SK-N-SH (cell line): ENCODE measurements at regions not wholly inside any gene's neighbourhood (a gene's known extent, or its start where the extent isn't known, plus 50 kb on each side); places are given as distances from the start of the nearest gene placed in this dataset.

Experiments
- CTCF ChIA-PET: fragments of 300-600, 350-600 bp; formaldehyde crosslinking; extraction: SDS; loops from one replicate; lab custom pipeline; 2021; lab: Yijun Ruan, JAX
- POLR2A ChIA-PET: fragments of 350-600 bp; sonication (Branson Sonifier 250); formaldehyde crosslinking; extraction: SDS; loops from one replicate; lab custom pipeline; 2020; ENCODE audit warnings: antibody characterized with exemption, inconsistent platforms; lab: Yijun Ruan, JAX
- DNase-seq: peaks from one replicate; pipeline ENCODE4 v3.0.0; 2012
- H2AFZ ChIP-seq: fragments of 200-600 bp; sonication (generic); 2 replicates; pipeline ENCODE4 v1.8.1; 2016; ENCODE audit warnings: antibody characterized with exemption, mild to moderate bottlenecking, low read depth
- H3F3A ChIP-seq: fragments of 200-600 bp; sonication (generic); replicated peaks from 2 replicates; pipeline ENCODE3; 2016; ENCODE audit warnings: antibody characterized with exemption, mild to moderate bottlenecking; ENCODE audit not compliant: insufficient read depth
- H3K27ac ChIP-seq, 2 experiments: fragments of 200-500 bp in 1 of 2; fragments of 200-600 bp in 1 of 2; sonication (Bioruptor generic) in 1 of 2; sonication (generic), shearing (Covaris generic) in 1 of 2; 2 replicates each; pipeline versions ENCODE4 v1.5.1 to v1.6.1; 2014 to 2016; ENCODE audit warnings: low read depth in 2 of 2, inconsistent platforms in 1 of 2, low read length in 1 of 2, mild to moderate bottlenecking in 1 of 2, mixed read lengths in 1 of 2
- H3K27me3 ChIP-seq: fragments of 200-600 bp; sonication (generic), shearing (Covaris generic); 2 replicates; pipeline ENCODE4 v1.6.1; 2016; ENCODE audit warnings: mixed run types; ENCODE audit not compliant: insufficient read depth
- H3K36me3 ChIP-seq, 2 experiments: fragments of 200-500 bp in 1 of 2; fragments of 200-600 bp in 1 of 2; sonication (Bioruptor generic) in 1 of 2; sonication (generic) in 1 of 2; replicated peaks in 1 of 2; 2 replicates each; pipeline versions ENCODE3 to v1.5.1; 2014 to 2016; ENCODE audit warnings: low read length in 1 of 2, mild to moderate bottlenecking in 1 of 2; ENCODE audit not compliant: insufficient read depth in 2 of 2, control insufficient read depth in 1 of 2
- H3K4me1 ChIP-seq, 2 experiments: fragments of 200-500 bp in 1 of 2; fragments of 200-600 bp in 1 of 2; sonication (Bioruptor generic) in 1 of 2; sonication (generic), shearing (Covaris generic) in 1 of 2; 2 replicates each; pipeline versions ENCODE4 v1.5.1 to v1.6.1; 2014 to 2016; ENCODE audit warnings: low read depth in 1 of 2, low read length in 1 of 2, mixed run types in 1 of 2; ENCODE audit not compliant: insufficient read depth in 2 of 2, control insufficient read depth in 1 of 2
- H3K4me2 ChIP-seq: fragments of 200-600 bp; sonication (generic), shearing (Covaris generic); 2 replicates; pipeline ENCODE4 v1.6.1; 2017; ENCODE audit warnings: mixed run types
- H3K4me3 ChIP-seq, 2 experiments: fragments of 200-500 bp in 1 of 2; fragments of 200-600 bp in 1 of 2; sonication (Bioruptor generic) in 1 of 2; sonication (generic), shearing (Covaris generic) in 1 of 2; 2 replicates each; pipeline versions ENCODE4 v1.5.1 to v1.8.1; 2014 to 2016; ENCODE audit warnings: low read depth in 2 of 2, inconsistent platforms in 1 of 2, low read length in 1 of 2, mild to moderate bottlenecking in 1 of 2, mixed read lengths in 1 of 2, moderate library complexity in 1 of 2
- H3K79me2 ChIP-seq: fragments of 200-600 bp; sonication (generic); 2 replicates; pipeline ENCODE4 v1.8.1; 2017; ENCODE audit warnings: mild to moderate bottlenecking; ENCODE audit not compliant: insufficient read depth
- H3K9ac ChIP-seq: fragments of 200-600 bp; sonication (generic); 2 replicates; pipeline ENCODE4 v1.6.1; 2017; ENCODE audit warnings: mixed run types
- H3K9me2 ChIP-seq: fragments of 200-600 bp; sonication (generic); 2 replicates; pipeline ENCODE4 v1.6.1; 2017; ENCODE audit warnings: mixed run types
- H3K9me3 ChIP-seq: fragments of 200-600 bp; sonication (generic); 2 replicates; pipeline ENCODE4 v1.6.1; 2017; ENCODE audit warnings: mixed run types, mild to moderate bottlenecking, moderate library complexity
- H4K20me1 ChIP-seq: fragments of 200-600 bp; sonication (generic); 2 replicates; pipeline ENCODE4 v1.6.1; 2017; ENCODE audit warnings: mild to moderate bottlenecking, mixed run types; ENCODE audit not compliant: insufficient read depth
- CHD2 ChIP-seq: fragments of 150-350 bp; IDR thresholded peaks from 2 replicates; pipeline ENCODE4 v1.6.1; 2018; ENCODE audit warnings: low read length; ENCODE audit not compliant: partially characterized antibody
- EZH2phosphoT487 ChIP-seq: fragments of 200-600 bp; sonication (generic); IDR thresholded peaks from 2 replicates; pipeline ENCODE4 v1.6.1; 2017; ENCODE audit warnings: low read depth, mixed run types, mild to moderate bottlenecking, antibody characterized with exemption, moderate library complexity, borderline replicate concordance
- FOSL2 ChIP-seq: IDR thresholded peaks from 2 replicates; pipeline ENCODE4 v1.4.0; 2012; ENCODE audit warnings: low read depth, mild to moderate bottlenecking, moderate library complexity, borderline replicate concordance
- FOXJ3 ChIP-seq: sonication (generic); formaldehyde crosslinking; IDR thresholded peaks from 2 replicates; pipeline ENCODE4 v1.5.1; 2020; ENCODE audit warnings: mild to moderate bottlenecking, missing genetic modification reagents
- GABPA ChIP-seq: IDR thresholded peaks from 2 replicates; pipeline ENCODE4 v1.4.0; 2012; ENCODE audit warnings: low read depth, mild to moderate bottlenecking
- GATA2 ChIP-seq: sonication (generic); formaldehyde crosslinking; IDR thresholded peaks from 2 replicates; pipeline ENCODE4 v1.5.0; 2020; ENCODE audit warnings: mild to moderate bottlenecking, missing genetic modification reagents
- JUND ChIP-seq: IDR thresholded peaks from 2 replicates; pipeline ENCODE4 v1.4.0; 2012
- MEF2A ChIP-seq: IDR thresholded peaks from 2 replicates; pipeline ENCODE4 v1.4.0; 2012; ENCODE audit warnings: low read depth, borderline replicate concordance
- NFIC ChIP-seq: IDR thresholded peaks from 2 replicates; pipeline ENCODE4 v1.4.0; 2012; ENCODE audit warnings: borderline replicate concordance
- POLR2AphosphoS5 ChIP-seq: IDR thresholded peaks from 2 replicates; pipeline ENCODE4 v1.6.1; 2012; ENCODE audit warnings: low read depth, low read length
- RCOR1 ChIP-seq: fragments of 150-350 bp; IDR thresholded peaks from 2 replicates; pipeline ENCODE4 v1.6.1; 2017; ENCODE audit warnings: antibody characterized with exemption, low read length
- RXRA ChIP-seq: IDR thresholded peaks from 2 replicates; pipeline ENCODE4 v1.4.0; 2012; ENCODE audit warnings: low read depth, mild to moderate bottlenecking, borderline replicate concordance
- SMC3 ChIP-seq: IDR thresholded peaks from 2 replicates; pipeline ENCODE4 v1.6.1; 2012; ENCODE audit warnings: low read depth, low read length, improper control_type of control experiment
- TAF1 ChIP-seq: IDR thresholded peaks from 2 replicates; pipeline ENCODE4 v1.6.1; 2012; ENCODE audit warnings: low read depth, mild to moderate bottlenecking, low read length, moderate library complexity, borderline replicate concordance
- TCF12 ChIP-seq: IDR thresholded peaks from 2 replicates; pipeline ENCODE4 v1.4.0; 2012
- TEAD4 ChIP-seq: IDR thresholded peaks from 2 replicates; pipeline ENCODE4 v1.4.0; 2012; ENCODE audit warnings: mild to moderate bottlenecking, borderline replicate concordance; ENCODE audit not compliant: insufficient read depth
- WGBS: methylation state at CpG from one replicate; pipeline ENCODE4 v1.1.6; 2017; ENCODE audit warnings: low lambda C conversion rate; 5-methylcytosine and 5-hydroxymethylcytosine counted together
- TF ChIP-seq, protein P1 (sequence below): IDR thresholded peaks from 2 replicates; pipeline ENCODE4; 2012
- TF ChIP-seq, protein P2 (sequence below): IDR thresholded peaks from 2 replicates; pipeline ENCODE4 v1.4.0; 2012; ENCODE audit warnings: low read depth, borderline replicate concordance
- TF ChIP-seq, protein P3 (sequence below): fragments of 200-600 bp; sonication (generic); IDR thresholded peaks from 2 replicates; pipeline ENCODE4 v1.6.1; 2017; ENCODE audit warnings: antibody characterized with exemption, mild to moderate bottlenecking, moderate library complexity
- TF ChIP-seq, protein P4 (sequence below): fragments of 150-350 bp; IDR thresholded peaks from 2 replicates; pipeline ENCODE4 v1.6.1; 2017; ENCODE audit warnings: antibody characterized with exemption, low read length, low read depth, borderline replicate concordance

DNA sequence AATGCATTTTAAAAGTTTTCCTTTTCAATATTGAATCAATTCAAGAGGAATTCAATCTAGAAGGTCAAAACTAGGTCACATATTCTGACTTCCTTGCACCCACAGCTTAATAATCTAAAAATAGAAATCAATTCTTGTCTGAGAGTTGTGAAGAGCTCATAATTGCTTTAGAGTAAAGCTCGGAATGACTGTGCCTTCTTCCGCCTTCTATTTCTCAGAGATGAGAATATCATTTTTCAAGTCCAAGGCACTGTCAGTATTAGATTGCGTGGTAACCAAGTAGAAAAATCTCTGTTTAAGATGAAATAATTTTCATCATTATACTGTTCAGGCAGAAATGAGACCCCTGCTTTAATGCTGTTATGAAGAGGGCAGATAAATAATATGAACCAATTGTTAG is 272.2 kb upstream of the NFE2L3 start:
- no peak overlapping the region for H3K27ac ChIP-seq
- H2AFZ ChIP-seq: no peak overlapping the region
- H3K27me3 ChIP-seq: peaks cover 31% of the 10 kb centered on the region
- no peaks in the 10 kb centered on the region for H3K9me3 ChIP-seq
- POLR2A ChIA-PET: no interaction called here
- no peaks in the 10 kb centered on the region for H3K79me2 ChIP-seq
- no peak for DNase-seq
- no peaks in the 10 kb centered on the region for H3K36me3 ChIP-seq
- no peaks in the 10 kb centered on the region for H3F3A ChIP-seq
- no peaks in the 10 kb centered on the region for H3K9me2 ChIP-seq
- peaks cover 0 to 5% of the 10 kb centered on the region in 2 experiments; a peak in 1 of 4 replicates for H3K4me1 ChIP-seq
- WGBS: 44% methylated on average over 3 of the region's 3 CpGs
- TF ChIP-seq, protein P1, sequence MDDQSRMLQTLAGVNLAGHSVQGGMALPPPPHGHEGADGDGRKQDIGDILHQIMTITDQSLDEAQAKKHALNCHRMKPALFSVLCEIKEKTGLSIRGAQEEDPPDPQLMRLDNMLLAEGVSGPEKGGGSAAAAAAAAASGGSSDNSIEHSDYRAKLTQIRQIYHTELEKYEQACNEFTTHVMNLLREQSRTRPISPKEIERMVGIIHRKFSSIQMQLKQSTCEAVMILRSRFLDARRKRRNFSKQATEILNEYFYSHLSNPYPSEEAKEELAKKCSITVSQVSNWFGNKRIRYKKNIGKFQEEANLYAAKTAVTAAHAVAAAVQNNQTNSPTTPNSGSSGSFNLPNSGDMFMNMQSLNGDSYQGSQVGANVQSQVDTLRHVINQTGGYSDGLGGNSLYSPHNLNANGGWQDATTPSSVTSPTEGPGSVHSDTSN: no peak
- TF ChIP-seq GATA2 (CRISPR knock-in tag) (no peak), GABPA (no peak), TEAD4 (no peak), POLR2AphosphoS5 (no peak), TAF1 (no peak), JUND (no peak), FOSL2 (no peak), FOXJ3 (CRISPR knock-in tag) (no peak), MEF2A (no peak), TCF12 (no peak), EZH2phosphoT487 (no peak), SMC3 (no peak), RCOR1 (no peak), RXRA (no peak), NFIC (no peak), CHD2 (no peak)
- TF ChIP-seq, protein P2, sequence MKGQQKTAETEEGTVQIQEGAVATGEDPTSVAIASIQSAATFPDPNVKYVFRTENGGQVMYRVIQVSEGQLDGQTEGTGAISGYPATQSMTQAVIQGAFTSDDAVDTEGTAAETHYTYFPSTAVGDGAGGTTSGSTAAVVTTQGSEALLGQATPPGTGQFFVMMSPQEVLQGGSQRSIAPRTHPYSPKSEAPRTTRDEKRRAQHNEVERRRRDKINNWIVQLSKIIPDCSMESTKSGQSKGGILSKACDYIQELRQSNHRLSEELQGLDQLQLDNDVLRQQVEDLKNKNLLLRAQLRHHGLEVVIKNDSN: no peak
- TF ChIP-seq, protein P3, sequence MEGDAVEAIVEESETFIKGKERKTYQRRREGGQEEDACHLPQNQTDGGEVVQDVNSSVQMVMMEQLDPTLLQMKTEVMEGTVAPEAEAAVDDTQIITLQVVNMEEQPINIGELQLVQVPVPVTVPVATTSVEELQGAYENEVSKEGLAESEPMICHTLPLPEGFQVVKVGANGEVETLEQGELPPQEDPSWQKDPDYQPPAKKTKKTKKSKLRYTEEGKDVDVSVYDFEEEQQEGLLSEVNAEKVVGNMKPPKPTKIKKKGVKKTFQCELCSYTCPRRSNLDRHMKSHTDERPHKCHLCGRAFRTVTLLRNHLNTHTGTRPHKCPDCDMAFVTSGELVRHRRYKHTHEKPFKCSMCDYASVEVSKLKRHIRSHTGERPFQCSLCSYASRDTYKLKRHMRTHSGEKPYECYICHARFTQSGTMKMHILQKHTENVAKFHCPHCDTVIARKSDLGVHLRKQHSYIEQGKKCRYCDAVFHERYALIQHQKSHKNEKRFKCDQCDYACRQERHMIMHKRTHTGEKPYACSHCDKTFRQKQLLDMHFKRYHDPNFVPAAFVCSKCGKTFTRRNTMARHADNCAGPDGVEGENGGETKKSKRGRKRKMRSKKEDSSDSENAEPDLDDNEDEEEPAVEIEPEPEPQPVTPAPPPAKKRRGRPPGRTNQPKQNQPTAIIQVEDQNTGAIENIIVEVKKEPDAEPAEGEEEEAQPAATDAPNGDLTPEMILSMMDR: no peak
- TF ChIP-seq, protein P4, sequence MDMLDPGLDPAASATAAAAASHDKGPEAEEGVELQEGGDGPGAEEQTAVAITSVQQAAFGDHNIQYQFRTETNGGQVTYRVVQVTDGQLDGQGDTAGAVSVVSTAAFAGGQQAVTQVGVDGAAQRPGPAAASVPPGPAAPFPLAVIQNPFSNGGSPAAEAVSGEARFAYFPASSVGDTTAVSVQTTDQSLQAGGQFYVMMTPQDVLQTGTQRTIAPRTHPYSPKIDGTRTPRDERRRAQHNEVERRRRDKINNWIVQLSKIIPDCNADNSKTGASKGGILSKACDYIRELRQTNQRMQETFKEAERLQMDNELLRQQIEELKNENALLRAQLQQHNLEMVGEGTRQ: no peak
- H3K4me2 ChIP-seq: no peak overlapping the region
- CTCF ChIA-PET: interaction anchor here (0.7 to 10.5 kb wide), 8 partner anchors 10 to 1281 kb away, joined by 3 to 111 read pairs (median 3); no protein-coding TSS in a partner anchor
- no peak overlapping the region for H3K4me3 ChIP-seq
- no peaks in the 10 kb centered on the region for H4K20me1 ChIP-seq
- H3K9ac ChIP-seq: no peak overlapping the region
